ENCODE measurements at regions not wholly inside any gene's neighbourhood (a gene's known extent, or its start where the extent isn't known, plus 50 kb on each side); places are given as distances from the start of the nearest gene placed in this dataset.
A peak's percentile ranks its signal among the peaks of the same experiment; 100 is the strongest.

DNA sequence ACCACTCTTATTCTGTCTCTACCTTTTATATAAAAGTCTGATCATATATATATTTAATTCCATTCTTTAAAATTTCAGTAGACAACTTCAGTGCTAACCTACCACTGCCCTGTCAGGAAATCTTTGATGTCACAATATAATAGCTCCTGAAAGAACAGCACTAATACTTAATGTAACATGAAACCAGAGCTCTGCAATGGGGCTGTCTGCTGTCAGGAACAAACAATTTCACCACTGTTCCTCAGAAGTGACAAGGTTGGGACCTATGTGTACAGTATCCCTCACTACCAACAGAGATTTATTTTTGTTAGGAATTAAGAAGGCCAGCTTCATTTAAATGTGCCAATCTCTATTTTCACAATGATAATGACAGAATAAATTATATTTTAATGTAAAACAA is 165.5 kb upstream of the C11orf58 start:
- no peaks in the 10 kb centered on the region for H3K9me3 Mint-ChIP-seq (ENCODE audit: unreplicated experiment)
- no peak for TF ChIP-seq CTCF (IDR thresholded peaks at IDR 0.05; ENCODE audit: insufficient read depth in 1 of 2, low read depth in 1 of 2, low read length in 1 of 2, severe bottlenecking in 1 of 2, unreplicated experiment in 1 of 2)
- intact Hi-C loops (cut with micrococcal nuclease; ENCODE audit: unreplicated experiment): no loop called here
- BruUV-seq (replicated peaks): no TSS peak
- no peaks in the 10 kb centered on the region for H3K36me3 Mint-ChIP-seq (ENCODE audit: insufficient read depth, unreplicated experiment)
- DNase-seq: no peak
- Histone ChIP-seq H3K4me1 (no peaks in the 10 kb centered on the region), H3K4me3 (ENCODE audit: low read depth, low read length) (no peak overlapping the region), H3K9me3 (no peaks in the 10 kb centered on the region), H3K27me3 (replicated peaks; ENCODE audit: control insufficient read depth, insufficient read depth, low read length) (no peaks in the 10 kb centered on the region), H3K36me3 (ENCODE audit: control insufficient read depth, insufficient read depth, low read length) (no peaks in the 10 kb centered on the region)
- POLR2A ChIA-PET: no interaction called here
- H3K27me3 Mint-ChIP-seq (ENCODE audit: insufficient read depth, unreplicated experiment): no peaks in the 10 kb centered on the region
- no peaks in the 10 kb centered on the region for H3K4me1 Mint-ChIP-seq (ENCODE audit: low read depth, unreplicated experiment)
- CTCF ChIA-PET: no interaction called here
- no peak overlapping the region for H3K27ac Mint-ChIP-seq (ENCODE audit: unreplicated experiment)
- H3K4me3 Mint-ChIP-seq (ENCODE audit: unreplicated experiment): no peak overlapping the region

DNA sequence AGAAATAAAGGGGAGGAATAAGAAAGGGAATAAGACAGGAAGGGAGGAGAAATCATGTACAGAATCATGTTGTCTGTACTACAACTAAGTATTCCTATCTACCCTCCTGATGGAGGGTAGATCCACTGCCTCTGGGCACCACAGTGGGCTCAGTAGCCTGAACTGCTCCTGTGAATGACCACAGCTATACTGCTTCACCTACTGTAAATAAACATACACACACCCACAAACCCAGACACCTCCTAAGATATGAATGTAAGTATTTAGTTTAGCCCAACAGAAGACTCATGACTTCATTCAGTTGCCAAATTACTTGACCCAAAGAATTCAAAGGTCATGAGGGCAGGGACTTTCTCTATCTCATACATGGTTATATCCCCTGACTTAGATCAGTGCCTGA is 177.3 kb upstream of the C11orf58 start:
- Mint-ChIP-seq H3K36me3 (ENCODE audit: insufficient read depth, unreplicated experiment) (no peaks in the 10 kb centered on the region), H3K27me3 (ENCODE audit: insufficient read depth, unreplicated experiment) (no peaks in the 10 kb centered on the region), H3K27ac (ENCODE audit: unreplicated experiment) (no peak overlapping the region), H3K4me3 (ENCODE audit: unreplicated experiment) (no peak overlapping the region), H3K4me1 (ENCODE audit: low read depth, unreplicated experiment) (peaks cover 7% of the 10 kb centered on the region), H3K9me3 (ENCODE audit: unreplicated experiment) (no peaks in the 10 kb centered on the region)
- intact Hi-C loops (cut with micrococcal nuclease; ENCODE audit: unreplicated experiment): no loop called here
- no peak overlapping the region for H3K4me3 ChIP-seq (ENCODE audit: low read depth, low read length)
- no TSS peak for BruUV-seq (replicated peaks)
- no peaks in the 10 kb centered on the region for H3K9me3 ChIP-seq
- POLR2A ChIA-PET: no interaction called here
- no peak for TF ChIP-seq CTCF (IDR thresholded peaks at IDR 0.05; ENCODE audit: insufficient read depth in 1 of 2, low read depth in 1 of 2, low read length in 1 of 2, severe bottlenecking in 1 of 2, unreplicated experiment in 1 of 2)
- H3K4me1 ChIP-seq: no peaks in the 10 kb centered on the region
- no peaks in the 10 kb centered on the region for H3K36me3 ChIP-seq (ENCODE audit: control insufficient read depth, insufficient read depth, low read length)
- CTCF ChIA-PET: no interaction called here
- H3K27me3 ChIP-seq (replicated peaks; ENCODE audit: control insufficient read depth, insufficient read depth, low read length): no peaks in the 10 kb centered on the region
- peak in 1 of 2 experiments; percentile 2 for DNase-seq

- intact Hi-C loops (cut with micrococcal nuclease; ENCODE audit: unreplicated experiment): no loop called here
- Histone ChIP-seq H3K27me3 (replicated peaks; ENCODE audit: control insufficient read depth, insufficient read depth, low read length) (no peaks in the 10 kb centered on the region), H3K4me1 (no peaks in the 10 kb centered on the region), H3K4me3 (ENCODE audit: low read depth, low read length) (no peak overlapping the region), H3K9me3 (no peaks in the 10 kb centered on the region), H3K36me3 (ENCODE audit: control insufficient read depth, insufficient read depth, low read length) (no peaks in the 10 kb centered on the region)
- Mint-ChIP-seq H3K36me3 (ENCODE audit: insufficient read depth, unreplicated experiment) (no peaks in the 10 kb centered on the region), H3K9me3 (ENCODE audit: unreplicated experiment) (no peaks in the 10 kb centered on the region), H3K27ac (ENCODE audit: unreplicated experiment) (no peak overlapping the region), H3K4me1 (ENCODE audit: low read depth, unreplicated experiment) (peaks cover 7% of the 10 kb centered on the region), H3K4me3 (ENCODE audit: unreplicated experiment) (no peak overlapping the region), H3K27me3 (ENCODE audit: insufficient read depth, unreplicated experiment) (no peaks in the 10 kb centered on the region)
- no TSS peak for BruUV-seq (replicated peaks)
- no peak for TF ChIP-seq CTCF (IDR thresholded peaks at IDR 0.05; ENCODE audit: insufficient read depth in 1 of 2, low read depth in 1 of 2, low read length in 1 of 2, severe bottlenecking in 1 of 2, unreplicated experiment in 1 of 2)
- ChIA-PET CTCF (no interaction called here), POLR2A (no interaction called here)
- DNase-seq: no peak
Measured at GRCh38 chr11:16558494-16558893, 180.0 kb upstream of the C11orf58 start.
